SK-N-SH (cell line): ENCODE measurements at regions not wholly inside any gene's neighbourhood (a gene's known extent, or its start where the extent isn't known, plus 50 kb on each side); places are given as distances from the start of the nearest gene placed in this dataset.

ENCODE experiments used
- CTCF ChIA-PET: fragments of 300-600, 350-600 bp; formaldehyde crosslinking; extraction: SDS; loops from one replicate; lab custom pipeline; 2021; lab: Yijun Ruan, JAX
- POLR2A ChIA-PET: fragments of 350-600 bp; sonication (Branson Sonifier 250); formaldehyde crosslinking; extraction: SDS; loops from one replicate; lab custom pipeline; 2020; ENCODE audit warnings: antibody characterized with exemption, inconsistent platforms; lab: Yijun Ruan, JAX
- DNase-seq: peaks from one replicate; pipeline ENCODE4 v3.0.0; 2012
- H2AFZ ChIP-seq: fragments of 200-600 bp; sonication (generic); 2 replicates; pipeline ENCODE4 v1.8.1; 2016; ENCODE audit warnings: antibody characterized with exemption, mild to moderate bottlenecking, low read depth
- H3F3A ChIP-seq: fragments of 200-600 bp; sonication (generic); replicated peaks from 2 replicates; pipeline ENCODE3; 2016; ENCODE audit warnings: antibody characterized with exemption, mild to moderate bottlenecking; ENCODE audit not compliant: insufficient read depth
- H3K27ac ChIP-seq, 2 experiments: fragments of 200-500 bp in 1 of 2; fragments of 200-600 bp in 1 of 2; sonication (Bioruptor generic) in 1 of 2; sonication (generic), shearing (Covaris generic) in 1 of 2; 2 replicates each; pipeline versions ENCODE4 v1.5.1 to v1.6.1; 2014 to 2016; ENCODE audit warnings: low read depth in 2 of 2, inconsistent platforms in 1 of 2, low read length in 1 of 2, mild to moderate bottlenecking in 1 of 2, mixed read lengths in 1 of 2
- H3K27me3 ChIP-seq: fragments of 200-600 bp; sonication (generic), shearing (Covaris generic); 2 replicates; pipeline ENCODE4 v1.6.1; 2016; ENCODE audit warnings: mixed run types; ENCODE audit not compliant: insufficient read depth
- H3K36me3 ChIP-seq, 2 experiments: fragments of 200-500 bp in 1 of 2; fragments of 200-600 bp in 1 of 2; sonication (Bioruptor generic) in 1 of 2; sonication (generic) in 1 of 2; replicated peaks in 1 of 2; 2 replicates each; pipeline versions ENCODE3 to v1.5.1; 2014 to 2016; ENCODE audit warnings: low read length in 1 of 2, mild to moderate bottlenecking in 1 of 2; ENCODE audit not compliant: insufficient read depth in 2 of 2, control insufficient read depth in 1 of 2
- H3K4me1 ChIP-seq, 2 experiments: fragments of 200-500 bp in 1 of 2; fragments of 200-600 bp in 1 of 2; sonication (Bioruptor generic) in 1 of 2; sonication (generic), shearing (Covaris generic) in 1 of 2; 2 replicates each; pipeline versions ENCODE4 v1.5.1 to v1.6.1; 2014 to 2016; ENCODE audit warnings: low read depth in 1 of 2, low read length in 1 of 2, mixed run types in 1 of 2; ENCODE audit not compliant: insufficient read depth in 2 of 2, control insufficient read depth in 1 of 2
- H3K4me2 ChIP-seq: fragments of 200-600 bp; sonication (generic), shearing (Covaris generic); 2 replicates; pipeline ENCODE4 v1.6.1; 2017; ENCODE audit warnings: mixed run types
- H3K4me3 ChIP-seq, 2 experiments: fragments of 200-500 bp in 1 of 2; fragments of 200-600 bp in 1 of 2; sonication (Bioruptor generic) in 1 of 2; sonication (generic), shearing (Covaris generic) in 1 of 2; 2 replicates each; pipeline versions ENCODE4 v1.5.1 to v1.8.1; 2014 to 2016; ENCODE audit warnings: low read depth in 2 of 2, inconsistent platforms in 1 of 2, low read length in 1 of 2, mild to moderate bottlenecking in 1 of 2, mixed read lengths in 1 of 2, moderate library complexity in 1 of 2
- H3K79me2 ChIP-seq: fragments of 200-600 bp; sonication (generic); 2 replicates; pipeline ENCODE4 v1.8.1; 2017; ENCODE audit warnings: mild to moderate bottlenecking; ENCODE audit not compliant: insufficient read depth
- H3K9ac ChIP-seq: fragments of 200-600 bp; sonication (generic); 2 replicates; pipeline ENCODE4 v1.6.1; 2017; ENCODE audit warnings: mixed run types
- H3K9me2 ChIP-seq: fragments of 200-600 bp; sonication (generic); 2 replicates; pipeline ENCODE4 v1.6.1; 2017; ENCODE audit warnings: mixed run types
- H3K9me3 ChIP-seq: fragments of 200-600 bp; sonication (generic); 2 replicates; pipeline ENCODE4 v1.6.1; 2017; ENCODE audit warnings: mixed run types, mild to moderate bottlenecking, moderate library complexity
- H4K20me1 ChIP-seq: fragments of 200-600 bp; sonication (generic); 2 replicates; pipeline ENCODE4 v1.6.1; 2017; ENCODE audit warnings: mild to moderate bottlenecking, mixed run types; ENCODE audit not compliant: insufficient read depth
- CTCF ChIP-seq: fragments of 200-600 bp; sonication (generic); IDR thresholded peaks from 2 replicates; pipeline ENCODE4 v1.6.1; 2017; ENCODE audit warnings: antibody characterized with exemption, mild to moderate bottlenecking, moderate library complexity
- EP300 ChIP-seq, 2 experiments: IDR thresholded peaks; 2 replicates each; pipeline versions ENCODE4 v1.4.0 to v1.6.1; 2012; ENCODE audit warnings: borderline replicate concordance in 1 of 2, low read depth in 1 of 2, low read length in 1 of 2
- EZH2phosphoT487 ChIP-seq: fragments of 200-600 bp; sonication (generic); IDR thresholded peaks from 2 replicates; pipeline ENCODE4 v1.6.1; 2017; ENCODE audit warnings: low read depth, mixed run types, mild to moderate bottlenecking, antibody characterized with exemption, moderate library complexity, borderline replicate concordance
- FOXM1 ChIP-seq: IDR thresholded peaks from 2 replicates; pipeline ENCODE4 v1.4.0; 2012; ENCODE audit warnings: low read depth, mild to moderate bottlenecking
- IRF3 ChIP-seq: fragments of 150-350 bp; IDR thresholded peaks from 2 replicates; pipeline ENCODE4 v1.6.1; 2016; ENCODE audit warnings: mild to moderate bottlenecking, low read depth, low read length
- NRF1 ChIP-seq: IDR thresholded peaks from 2 replicates; pipeline ENCODE4 v1.6.1; 2012; ENCODE audit warnings: low read depth, mild to moderate bottlenecking, low read length
- RCOR1 ChIP-seq: fragments of 150-350 bp; IDR thresholded peaks from 2 replicates; pipeline ENCODE4 v1.6.1; 2017; ENCODE audit warnings: antibody characterized with exemption, low read length
- RFX5 ChIP-seq: IDR thresholded peaks from 2 replicates; pipeline ENCODE4 v1.6.1; 2012; ENCODE audit warnings: mild to moderate bottlenecking, improper control_type of control experiment, low read length
- RXRA ChIP-seq: IDR thresholded peaks from 2 replicates; pipeline ENCODE4 v1.4.0; 2012; ENCODE audit warnings: low read depth, mild to moderate bottlenecking, borderline replicate concordance
- TAF1 ChIP-seq: IDR thresholded peaks from 2 replicates; pipeline ENCODE4 v1.6.1; 2012; ENCODE audit warnings: low read depth, mild to moderate bottlenecking, low read length, moderate library complexity, borderline replicate concordance
- USF2 ChIP-seq: fragments of 150-350 bp; IDR thresholded peaks from 2 replicates; pipeline ENCODE4 v1.6.1; 2017; ENCODE audit warnings: antibody characterized with exemption, low read length, low read depth, borderline replicate concordance
- ZBTB33 ChIP-seq: IDR thresholded peaks from 2 replicates; pipeline ENCODE4 v1.4.0; 2012; ENCODE audit warnings: low read depth, borderline replicate concordance
- WGBS: methylation state at CpG from one replicate; pipeline ENCODE4 v1.1.6; 2017; ENCODE audit warnings: low lambda C conversion rate; 5-methylcytosine and 5-hydroxymethylcytosine counted together

DNA sequence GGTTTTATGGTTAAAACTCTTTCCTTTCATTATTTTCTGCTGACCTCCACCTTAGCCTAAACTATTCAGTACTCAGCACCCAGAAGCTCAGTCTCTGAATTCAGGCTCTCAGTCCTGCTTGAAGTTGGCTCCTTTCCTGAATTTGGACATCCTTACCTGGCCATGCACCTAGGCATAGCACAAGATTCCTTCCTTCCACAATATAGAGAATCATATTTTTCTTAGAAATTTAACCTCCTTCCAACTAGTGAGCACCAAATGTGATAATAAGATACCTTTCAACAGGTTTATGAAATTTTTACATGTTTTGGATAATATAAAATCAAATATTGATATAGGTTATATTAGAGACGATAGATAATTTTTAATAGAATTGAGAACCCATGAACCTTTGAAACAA is 905.6 kb upstream of the GHITM start:
- Histone ChIP-seq H3F3A (no peaks in the 10 kb centered on the region), H3K36me3 (no peaks in the 10 kb centered on the region), H3K4me1 (no peaks in the 10 kb centered on the region), H3K27ac (no peak overlapping the region), H3K4me2 (no peak overlapping the region), H3K4me3 (no peak overlapping the region), H4K20me1 (no peaks in the 10 kb centered on the region), H2AFZ (no peak overlapping the region), H3K79me2 (no peaks in the 10 kb centered on the region), H3K9me2 (no peaks in the 10 kb centered on the region), H3K9ac (no peak overlapping the region), H3K9me3 (no peaks in the 10 kb centered on the region), H3K27me3 (no peaks in the 10 kb centered on the region)
- CTCF ChIA-PET = no interaction called here
- whole genome bisulfite sequencing = 55% methylated on average over 1 of the region's 1 CpG
- no peak for TF ChIP-seq RCOR1
- TF ChIP-seq USF2 = no peak
- TF ChIP-seq EZH2phosphoT487 = no peak
- TF ChIP-seq IRF3 = no peak
- TF ChIP-seq RXRA = no peak
- TF ChIP-seq FOXM1 = no peak
- no peak for TF ChIP-seq RFX5
- TF ChIP-seq EP300 (IDR thresholded peaks at IDR 0.05; ENCODE audit: borderline replicate concordance in 1 of 2, low read depth in 1 of 2, low read length in 1 of 2) = no peak
- TF ChIP-seq NRF1 = no peak
- TF ChIP-seq CTCF = no peak
- TF ChIP-seq ZBTB33 = no peak
- TF ChIP-seq TAF1 = no peak
- POLR2A ChIA-PET = no interaction called here
- DNase-seq = no peak
